WTC11 (cell line): ENCODE measurements at regions not wholly inside any gene's neighbourhood (a gene's known extent, or its start where the extent isn't known, plus 50 kb on each side); places are given as distances from the start of the nearest gene placed in this dataset.

Experiments used
- CTCF ChIP-seq: fragments of 200-600 bp; IDR thresholded peaks from 2 replicates; pipeline ENCODE4 v1.8.0; 2022; ENCODE audit warnings: antibody characterized with exemption
- KAT7 ChIP-seq: sonication (generic); formaldehyde crosslinking; IDR thresholded peaks from 2 replicates; pipeline ENCODE4 v1.8.1; 2023; ENCODE audit warnings: missing genetic modification reagents, mild to moderate bottlenecking, borderline replicate concordance
- MAX ChIP-seq: sonication (generic); formaldehyde crosslinking; IDR thresholded peaks from 2 replicates; pipeline ENCODE4 v1.8.0; 2022; ENCODE audit warnings: mild to moderate bottlenecking, missing genetic modification reagents
- ZBTB21 ChIP-seq: sonication (generic); formaldehyde crosslinking; IDR thresholded peaks from 2 replicates; pipeline ENCODE4 v1.8.1; 2023; ENCODE audit warnings: mild to moderate bottlenecking, missing genetic modification reagents, borderline replicate concordance
- ZNF232 ChIP-seq: sonication (generic); formaldehyde crosslinking; IDR thresholded peaks from 2 replicates; pipeline ENCODE4 v1.8.0; 2022; ENCODE audit warnings: mild to moderate bottlenecking, missing genetic modification reagents
- ZNF425 ChIP-seq: fragments of 250-450 bp; sonication (Bioruptor Pico); conservative IDR thresholded peaks from 2 replicates; pipeline ENCODE4 v1.9.0; 2021; ENCODE audit warnings: mild to moderate bottlenecking

- TF ChIP-seq CTCF (no peak), KAT7 (CRISPR knock-in tag) (no peak), ZNF425 (CRISPR knock-in tag) (no peak), MAX (CRISPR knock-in tag) (no peak), ZNF232 (CRISPR knock-in tag) (no peak), ZBTB21 (no peak)
Observed at GRCh38 chr10:35789996-35790395, 147.9 kb upstream of the FZD8 start.
